ENCODE measurements at regions not wholly inside any gene's neighbourhood (a gene's known extent, or its start where the extent isn't known, plus 50 kb on each side); places are given as distances from the start of the nearest gene placed in this dataset.

- Histone ChIP-seq H3K27ac (replicated peaks in 1 of 4) (no peak overlapping the region), H3K27me3 (no peaks in the 10 kb centered on the region), H3K4me1 (peaks cover 3 to 6% (median 5%) of the 10 kb centered on the region in 4 donors), H3K4me3 (no peak overlapping the region), H3K9me3 (peaks cover 0 to 6% (median 0%) of the 10 kb centered on the region in 4 donors), H3K36me3 (no peaks in the 10 kb centered on the region)
- DNase-seq (ENCODE audit: extremely low spot score), result no peak
- WGBS, result 74% methylated on average over 4 of the region's 4 CpGs
- TF ChIP-seq POLR2A (IDR thresholded peaks at IDR 0.05; ENCODE audit: low read depth), result no peak
- no peak for TF ChIP-seq POLR2AphosphoS5 (IDR thresholded peaks at IDR 0.05)
- no peak for TF ChIP-seq CTCF (IDR thresholded peaks at IDR 0.05)
- no peak for TF ChIP-seq EP300 (IDR thresholded peaks at IDR 0.05)
- intact Hi-C loops (cut with DNase I), result no loop called here
Measured at GRCh38 chr2:238979636-238980035, 131.8 kb downstream of the TWIST2 start.

- intact Hi-C loops (cut with DNase I), result no loop called here
- no peaks in the 10 kb centered on the region for H3K9me3 ChIP-seq
- no peaks in the 10 kb centered on the region for H3K36me3 ChIP-seq
- 89% methylated on average over 12 of the region's 22 CpGs for WGBS
- no peak for TF ChIP-seq POLR2A (IDR thresholded peaks at IDR 0.05; ENCODE audit: low read depth)
- no peak for TF ChIP-seq EP300 (IDR thresholded peaks at IDR 0.05)
- TF ChIP-seq POLR2AphosphoS5 (IDR thresholded peaks at IDR 0.05), result no peak
- TF ChIP-seq CTCF (IDR thresholded peaks at IDR 0.05), result no peak
- H3K4me1 ChIP-seq, result no peaks in the 10 kb centered on the region
- H3K27me3 ChIP-seq, result peaks cover 0 to 14% (median 0%) of the 10 kb centered on the region in 4 donors
- H3K27ac ChIP-seq (replicated peaks in 1 of 4), result no peak overlapping the region
- no peak overlapping the region for H3K4me3 ChIP-seq
- DNase-seq (ENCODE audit: extremely low spot score), result no peak
Measured at GRCh38 chr2:238985041-238985729, 137.3 kb downstream of the TWIST2 start.

GRCh38 chr2:238985931-238986446, 138.1 kb downstream of the TWIST2 start:
- H3K9me3 ChIP-seq, result no peaks in the 10 kb centered on the region
- no peak for DNase-seq (ENCODE audit: extremely low spot score)
- intact Hi-C loops (cut with DNase I), result no loop called here
- H3K36me3 ChIP-seq, result no peaks in the 10 kb centered on the region
- H3K4me1 ChIP-seq, result no peaks in the 10 kb centered on the region
- no peak overlapping the region for H3K27ac ChIP-seq (replicated peaks in 1 of 4)
- 87% methylated on average over 17 of the region's 30 CpGs for WGBS
- H3K27me3 ChIP-seq, result peaks cover 0 to 14% (median 0%) of the 10 kb centered on the region in 4 donors
- no peak overlapping the region for H3K4me3 ChIP-seq
- no peak for TF ChIP-seq POLR2A (IDR thresholded peaks at IDR 0.05; ENCODE audit: low read depth)
- no peak for TF ChIP-seq POLR2AphosphoS5 (IDR thresholded peaks at IDR 0.05)
- no peak for TF ChIP-seq EP300 (IDR thresholded peaks at IDR 0.05)
- TF ChIP-seq CTCF (IDR thresholded peaks at IDR 0.05), result no peak

GRCh38 chr2:238986491-238987351, 138.8 kb downstream of the TWIST2 start:
- TF ChIP-seq POLR2AphosphoS5 (IDR thresholded peaks at IDR 0.05) (no peak), POLR2A (IDR thresholded peaks at IDR 0.05; ENCODE audit: low read depth) (no peak), CTCF (IDR thresholded peaks at IDR 0.05) (no peak), EP300 (IDR thresholded peaks at IDR 0.05) (no peak)
- no peak for DNase-seq (ENCODE audit: extremely low spot score)

More at GRCh38 chr2:238986491-238987351, 138.8 kb downstream of the TWIST2 start:
- WGBS, result 93% methylated on average over 25 of the region's 41 CpGs
- Histone ChIP-seq H3K27ac (replicated peaks in 1 of 4) (no peak overlapping the region), H3K36me3 (no peaks in the 10 kb centered on the region), H3K27me3 (peaks cover 0 to 14% (median 0%) of the 10 kb centered on the region in 4 donors), H3K9me3 (no peaks in the 10 kb centered on the region), H3K4me3 (no peak overlapping the region), H3K4me1 (peaks cover 0 to 3% (median under 1%) of the 10 kb centered on the region in 4 donors)
- intact Hi-C loops (cut with DNase I), result no loop called here
